NCI-H69 (cell line): ENCODE measurements at regions not wholly inside any gene's neighbourhood (a gene's known extent, or its start where the extent isn't known, plus 50 kb on each side); places are given as distances from the start of the nearest gene placed in this dataset.

Experiments used
- DNase-seq: peaks from one replicate; lab custom pipeline; 2025; lab: John Stamatoyannopoulos, UW

DNA sequence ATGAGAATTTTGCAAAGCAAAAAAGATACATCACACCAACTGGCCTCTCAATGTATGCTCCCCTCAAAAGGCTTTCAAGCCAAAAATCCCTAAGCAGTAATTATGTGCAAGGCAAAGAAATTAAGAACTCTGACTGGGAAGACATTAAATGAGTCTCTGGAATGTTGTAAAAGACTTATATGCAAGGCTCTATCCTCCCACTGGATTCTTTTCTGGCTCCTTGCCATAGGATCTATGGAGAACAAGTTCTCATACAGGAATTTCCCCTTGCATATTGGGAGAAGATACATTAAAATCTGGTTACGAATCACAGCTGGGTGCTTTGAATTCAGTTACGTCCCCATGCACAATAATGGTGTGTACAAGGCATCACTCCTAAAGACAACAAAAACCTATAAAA lies 73.4 kb upstream of the ATL2 start:
- DNase-seq, result peak; percentile 11

GRCh38 chr2:38448692-38449410 lies 71.8 kb upstream of the ATL2 start:
- peak; percentile 15 for DNase-seq

DNA sequence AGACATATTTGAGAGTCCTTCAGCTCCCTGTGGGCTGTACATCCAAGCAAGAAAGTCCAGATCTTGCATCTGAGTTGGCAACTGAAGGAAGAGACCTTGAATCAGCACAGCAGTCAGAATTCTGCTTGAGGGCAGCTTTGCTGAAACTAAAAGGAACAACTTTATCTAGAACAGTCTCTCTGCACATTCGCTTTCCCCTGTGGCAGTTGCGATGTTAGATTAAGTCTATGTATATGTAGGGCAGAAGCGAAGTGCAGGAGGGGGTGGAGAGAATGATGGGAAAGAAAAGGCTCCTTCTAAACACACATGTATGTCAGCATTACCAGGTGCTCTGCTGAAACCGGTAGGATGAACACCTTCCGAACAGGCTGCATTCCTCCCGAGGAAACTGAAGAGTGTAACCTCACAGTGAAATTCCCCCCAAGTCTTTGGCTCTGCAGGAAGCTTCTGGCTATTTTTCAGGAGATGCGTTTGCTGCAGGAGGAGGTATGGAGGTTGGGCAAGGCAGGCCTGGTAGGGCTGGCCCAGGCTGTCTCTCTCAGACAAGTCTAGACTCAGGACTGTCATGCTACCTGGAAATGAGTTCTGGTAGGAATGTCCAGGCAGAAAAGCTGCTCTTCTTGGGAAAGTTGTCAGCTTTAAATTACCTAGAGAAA lies 70.0 kb upstream of the ATL2 start:
- DNase-seq, result no peak

GRCh38 chr2:38446418-38446817 lies 69.3 kb upstream of the ATL2 start:
- no peak for DNase-seq

DNA sequence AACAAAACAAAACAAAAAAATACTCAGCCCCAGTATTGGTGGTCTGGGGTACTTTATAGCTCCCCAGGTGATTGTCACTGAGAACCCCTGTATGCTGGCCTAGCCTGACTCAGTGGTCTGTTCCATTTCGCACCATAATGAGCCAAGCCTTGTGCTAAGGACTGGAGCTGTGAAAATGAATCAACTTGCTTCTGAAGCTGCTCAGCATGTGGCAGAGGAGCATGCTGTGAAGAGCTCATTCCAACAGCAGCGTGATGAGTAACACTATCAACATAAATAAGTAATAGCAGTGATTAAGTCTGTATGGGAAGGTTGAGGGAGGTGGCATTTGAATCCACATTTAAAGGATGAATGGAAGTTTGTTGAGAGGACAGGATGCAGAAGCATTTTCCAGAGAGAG lies 67.2 kb upstream of the ATL2 start:
- peak; percentile 72 for DNase-seq

DNA sequence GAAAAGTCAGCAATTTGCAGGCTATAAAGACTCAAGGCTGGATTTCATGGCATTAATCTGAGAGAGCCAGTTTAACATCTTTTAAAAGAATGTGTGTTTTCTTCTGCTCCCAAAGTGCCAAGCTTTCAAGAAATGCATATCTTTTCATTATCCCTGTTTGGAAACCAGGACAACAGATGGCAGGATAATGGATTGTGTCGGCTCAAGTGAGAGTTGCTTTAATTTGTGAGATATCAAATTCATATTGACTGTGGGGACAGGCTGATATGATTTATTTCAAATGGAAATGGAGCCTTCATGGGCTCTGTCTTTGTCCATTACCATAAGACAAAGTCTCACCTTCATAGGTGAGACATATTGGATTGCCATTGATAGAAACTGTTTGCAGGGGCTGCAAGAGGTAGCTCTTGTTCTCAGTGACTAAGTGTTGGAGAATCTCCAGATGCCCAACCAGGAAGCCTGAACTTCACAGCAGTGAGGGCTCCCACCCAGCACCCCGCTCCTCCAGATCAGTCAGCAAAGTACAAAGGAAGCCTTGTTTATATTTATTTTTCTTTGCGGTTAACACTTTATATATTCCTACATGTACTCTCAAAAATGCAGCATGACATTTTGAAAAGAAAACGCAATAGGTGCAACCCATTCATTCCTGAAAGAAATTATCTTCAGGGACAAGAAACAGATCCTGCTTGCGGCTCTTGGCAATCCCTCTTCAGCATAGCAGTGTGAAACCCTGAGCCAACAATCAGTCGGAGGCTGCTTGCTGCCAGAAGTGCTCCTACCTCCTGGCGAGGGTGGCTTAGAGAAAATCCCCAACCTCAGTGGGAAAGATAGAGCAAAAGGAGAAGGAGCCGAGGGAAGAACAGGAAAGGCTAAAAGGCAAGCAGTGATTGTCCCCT lies 65.8 kb upstream of the ATL2 start:
- DNase-seq, result peak; percentile 61

DNA sequence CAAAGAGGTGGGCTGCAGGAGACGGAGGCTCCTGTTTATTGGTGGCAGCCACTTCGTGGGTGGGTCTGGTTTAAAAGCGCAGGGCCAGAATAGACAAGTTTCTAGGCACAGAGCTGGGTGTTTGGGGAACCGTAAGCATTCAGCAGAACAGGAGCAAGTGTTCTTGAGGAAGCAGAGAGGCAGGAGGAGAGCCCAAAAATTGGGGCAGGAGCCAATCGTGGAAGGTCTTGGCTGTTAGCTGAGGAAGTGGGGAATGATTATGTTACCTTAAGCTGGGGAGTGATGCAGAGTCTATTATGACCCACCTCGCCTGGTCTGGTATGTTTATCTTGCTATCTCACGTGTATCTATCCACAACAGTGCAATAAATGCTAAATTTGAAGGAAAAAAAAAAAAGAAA lies 64.3 kb upstream of the ATL2 start:
- DNase-seq, result no peak

DNA sequence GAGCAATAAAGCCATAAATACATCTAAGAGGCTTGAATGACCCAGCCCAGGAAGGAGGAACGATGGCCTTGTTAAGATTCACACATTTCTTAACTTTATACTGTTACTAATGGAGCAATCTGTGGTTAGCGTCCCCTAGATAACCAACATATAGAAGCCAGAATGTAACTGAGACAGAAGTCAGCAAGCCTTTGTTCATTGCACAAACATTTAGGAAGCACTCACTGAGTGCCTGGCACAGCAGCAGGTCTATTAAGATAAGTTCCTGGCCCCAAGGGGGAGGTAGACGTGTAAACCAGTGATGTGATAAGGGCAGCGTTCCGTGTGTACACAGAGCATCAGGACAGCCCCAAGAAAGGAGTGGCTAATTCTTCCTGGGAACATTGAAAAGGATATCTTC lies 63.6 kb upstream of the ATL2 start:
- peak; percentile 11 for DNase-seq

GRCh38 chr2:38439863-38440262 lies 62.8 kb upstream of the ATL2 start:
- no peak for DNase-seq

DNA sequence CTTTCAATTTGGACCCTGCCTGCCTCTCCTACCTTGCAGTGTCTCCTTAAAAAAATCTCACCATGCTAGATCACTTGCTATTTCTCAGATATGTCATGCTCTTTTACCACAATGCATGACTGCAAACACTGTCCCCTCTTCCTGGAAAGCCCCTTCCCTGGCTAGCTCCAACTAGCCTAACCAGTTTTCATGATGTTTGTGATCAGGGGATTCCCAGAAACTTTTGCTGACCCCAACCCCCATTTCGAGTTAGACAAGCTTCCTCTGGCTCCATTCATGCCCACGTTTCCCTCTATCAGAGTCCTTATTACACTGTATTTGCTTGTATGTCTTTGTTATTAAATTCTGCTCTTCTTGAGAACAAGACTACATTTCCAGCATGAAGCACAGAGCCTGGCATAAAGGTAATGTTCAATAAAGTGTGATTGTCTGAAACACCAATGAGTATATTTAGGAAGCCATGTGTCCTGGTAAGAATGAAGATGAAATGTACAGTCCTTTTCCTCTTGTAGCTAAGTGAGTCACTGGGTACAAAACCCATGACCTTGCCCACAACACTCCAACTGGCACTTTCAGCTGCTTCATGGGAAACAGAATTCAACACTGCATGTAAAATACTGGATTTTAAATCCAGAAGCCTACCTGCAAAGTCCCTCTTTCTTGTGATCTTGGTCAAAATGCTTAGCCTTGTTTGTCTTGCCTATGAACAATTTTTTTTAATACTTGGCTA lies 62.0 kb upstream of the ATL2 start:
- DNase-seq, result no peak

- peak; percentile 15 for DNase-seq
Measured at GRCh38 chr2:38438133-38438882, 61.2 kb upstream of the ATL2 start.

DNA sequence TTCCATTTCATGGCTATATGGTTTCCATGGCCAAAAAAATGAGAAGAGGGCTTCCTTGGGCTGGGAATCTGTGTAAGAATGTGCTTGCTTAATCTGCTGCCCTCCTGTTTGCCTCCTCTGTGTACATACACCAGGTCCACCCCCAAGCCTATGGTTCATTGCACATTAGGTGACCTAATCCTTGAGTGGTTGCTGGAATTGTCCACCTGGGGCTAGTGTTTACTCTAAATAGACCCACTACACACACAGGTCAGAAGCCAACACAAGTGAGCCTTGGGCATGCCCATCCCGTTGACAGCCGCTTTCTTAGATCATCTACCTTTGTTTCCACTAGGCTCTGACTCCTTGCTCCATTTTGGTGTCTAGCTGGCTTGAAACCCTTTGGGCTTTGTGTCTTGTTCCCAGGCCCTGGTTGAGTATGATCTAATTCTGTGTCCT lies 59.2 kb upstream of the ATL2 start:
- DNase-seq, result no peak

GRCh38 chr2:38435775-38436174 lies 58.7 kb upstream of the ATL2 start:
- DNase-seq, result no peak

- DNase-seq, result no peak
Measured at GRCh38 chr2:38434595-38434994, 57.5 kb upstream of the ATL2 start.

DNA sequence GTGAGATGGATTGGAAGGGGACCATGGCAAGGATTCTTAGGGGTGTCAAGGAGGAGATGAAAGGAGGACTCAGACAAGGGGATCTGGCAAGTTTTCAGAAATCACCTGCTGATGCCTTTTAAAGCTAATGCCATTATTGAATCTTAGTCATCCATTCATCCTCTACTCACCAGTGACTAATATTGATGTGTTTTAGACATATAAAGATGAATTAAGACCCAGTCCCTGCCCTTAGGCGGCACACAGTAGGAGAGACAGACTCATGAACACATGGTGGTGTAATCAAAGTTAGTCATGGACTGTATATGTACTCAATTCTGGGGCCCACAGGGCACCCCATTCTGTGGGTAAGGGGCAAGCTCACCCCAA lies 56.5 kb upstream of the ATL2 start:
- peak; percentile 11 for DNase-seq

DNA sequence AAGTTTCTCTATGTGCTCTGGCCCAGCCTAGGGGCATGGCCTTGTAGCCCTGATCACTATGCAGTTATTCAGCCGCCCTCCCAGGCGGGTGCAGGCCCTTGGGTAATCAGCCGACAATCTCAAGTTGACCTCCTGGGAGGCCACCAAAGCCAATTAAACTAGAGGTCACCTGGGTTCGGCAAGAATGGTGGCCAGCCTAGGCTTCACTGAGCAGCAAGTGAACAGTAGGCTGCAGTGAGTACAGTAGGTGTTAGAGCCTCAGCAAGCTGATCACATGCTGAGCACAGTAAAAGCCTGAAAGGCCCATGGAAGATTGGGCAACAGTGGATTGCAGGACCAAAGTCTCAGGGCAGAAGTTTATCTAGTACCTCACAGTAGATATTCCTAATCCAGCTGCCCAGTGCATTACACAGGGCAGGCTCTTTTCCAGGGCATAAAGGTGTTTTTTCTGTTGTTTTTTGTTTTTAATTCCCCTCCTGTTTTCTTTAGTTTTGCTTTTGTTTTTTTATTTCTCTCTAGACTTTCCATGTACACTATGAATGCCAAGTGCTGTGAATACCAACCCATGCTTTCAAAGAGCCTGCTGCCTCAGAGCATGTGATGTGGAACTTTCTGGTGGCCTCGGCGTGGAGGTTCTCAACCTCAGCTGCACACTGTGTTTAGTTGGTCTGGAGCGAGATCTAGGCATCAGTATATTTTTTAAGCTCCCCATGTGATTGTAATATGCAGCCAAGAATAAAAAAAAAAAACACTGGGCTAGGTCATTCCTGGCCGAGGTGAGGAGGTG lies 55.9 kb upstream of the ATL2 start:
- DNase-seq, result peak; percentile 16

GRCh38 chr2:38430597-38431207 lies 53.6 kb upstream of the ATL2 start:
- no peak for DNase-seq

- DNase-seq, result no peak
Measured at GRCh38 chr2:38430196-38430595, 53.1 kb upstream of the ATL2 start.

DNA sequence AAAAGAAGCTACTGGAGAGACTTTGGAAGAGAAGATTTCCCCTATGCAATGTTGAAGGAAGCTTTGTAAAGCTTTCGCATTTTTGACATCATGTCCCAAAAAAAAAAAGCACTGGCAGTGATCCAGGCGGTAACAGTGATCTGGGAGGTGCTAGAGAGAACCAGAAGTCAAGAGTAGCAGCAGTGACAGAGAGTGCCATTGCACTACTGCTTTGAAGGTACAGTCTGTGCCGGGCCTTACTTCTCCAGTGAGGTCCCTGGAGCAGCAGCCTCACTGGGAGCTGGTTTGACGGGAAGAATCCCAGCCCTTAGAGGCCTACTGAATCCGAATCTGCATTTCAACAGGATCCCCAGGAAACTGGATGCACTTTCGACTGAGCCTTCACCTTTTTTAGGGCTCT lies 50.9 kb upstream of the ATL2 start:
- DNase-seq, result no peak

GRCh38 chr2:38427054-38427453 lies 50.0 kb upstream of the ATL2 start:
- DNase-seq, result no peak
